ENCODE measurements at regions not wholly inside any gene's neighbourhood (a gene's known extent, or its start where the extent isn't known, plus 50 kb on each side); places are given as distances from the start of the nearest gene placed in this dataset.
"Not testable (repeated sequence)": the region's sequence is repeated elsewhere in the genome, so short reads cannot be mapped to it uniquely, and the experiment has no call there.

DNA sequence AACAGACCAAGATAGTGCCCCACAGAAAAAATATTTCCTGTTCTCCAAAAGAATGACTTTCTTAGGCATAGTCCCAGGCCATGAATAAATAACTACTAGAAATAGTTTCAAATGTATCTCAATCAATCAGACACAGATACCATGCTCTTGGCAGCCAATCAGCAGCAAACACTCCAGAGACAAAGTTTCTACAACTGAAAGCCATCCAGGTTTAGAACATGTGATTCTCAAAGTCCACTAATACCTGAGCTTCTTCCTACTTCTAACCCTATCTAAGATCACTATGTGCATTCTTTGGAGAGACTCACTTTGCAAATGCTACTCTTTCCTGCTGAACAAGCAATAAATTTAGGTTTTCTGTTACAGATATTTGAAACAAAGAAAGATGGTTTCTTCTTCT lies 425.8 kb upstream of the GRIN3A start:
- Mint-ChIP-seq H3K36me3 (ENCODE audit: low read depth) (no peaks in the 10 kb centered on the region), H3K9me3 (peaks cover 34% of the 10 kb centered on the region), H3K27ac (no peak overlapping the region), H3K4me1 (ENCODE audit: low read depth) (no peaks in the 10 kb centered on the region), H3K27me3 (ENCODE audit: insufficient read depth) (peaks cover 1% of the 10 kb centered on the region; the same call in 1 of the 2 replicates), H3K4me3 (no peak overlapping the region)
- no peak for DNase-seq
- TF ChIP-seq, protein P1, sequence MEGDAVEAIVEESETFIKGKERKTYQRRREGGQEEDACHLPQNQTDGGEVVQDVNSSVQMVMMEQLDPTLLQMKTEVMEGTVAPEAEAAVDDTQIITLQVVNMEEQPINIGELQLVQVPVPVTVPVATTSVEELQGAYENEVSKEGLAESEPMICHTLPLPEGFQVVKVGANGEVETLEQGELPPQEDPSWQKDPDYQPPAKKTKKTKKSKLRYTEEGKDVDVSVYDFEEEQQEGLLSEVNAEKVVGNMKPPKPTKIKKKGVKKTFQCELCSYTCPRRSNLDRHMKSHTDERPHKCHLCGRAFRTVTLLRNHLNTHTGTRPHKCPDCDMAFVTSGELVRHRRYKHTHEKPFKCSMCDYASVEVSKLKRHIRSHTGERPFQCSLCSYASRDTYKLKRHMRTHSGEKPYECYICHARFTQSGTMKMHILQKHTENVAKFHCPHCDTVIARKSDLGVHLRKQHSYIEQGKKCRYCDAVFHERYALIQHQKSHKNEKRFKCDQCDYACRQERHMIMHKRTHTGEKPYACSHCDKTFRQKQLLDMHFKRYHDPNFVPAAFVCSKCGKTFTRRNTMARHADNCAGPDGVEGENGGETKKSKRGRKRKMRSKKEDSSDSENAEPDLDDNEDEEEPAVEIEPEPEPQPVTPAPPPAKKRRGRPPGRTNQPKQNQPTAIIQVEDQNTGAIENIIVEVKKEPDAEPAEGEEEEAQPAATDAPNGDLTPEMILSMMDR (IDR thresholded peaks at IDR 0.05): no peak

DNA sequence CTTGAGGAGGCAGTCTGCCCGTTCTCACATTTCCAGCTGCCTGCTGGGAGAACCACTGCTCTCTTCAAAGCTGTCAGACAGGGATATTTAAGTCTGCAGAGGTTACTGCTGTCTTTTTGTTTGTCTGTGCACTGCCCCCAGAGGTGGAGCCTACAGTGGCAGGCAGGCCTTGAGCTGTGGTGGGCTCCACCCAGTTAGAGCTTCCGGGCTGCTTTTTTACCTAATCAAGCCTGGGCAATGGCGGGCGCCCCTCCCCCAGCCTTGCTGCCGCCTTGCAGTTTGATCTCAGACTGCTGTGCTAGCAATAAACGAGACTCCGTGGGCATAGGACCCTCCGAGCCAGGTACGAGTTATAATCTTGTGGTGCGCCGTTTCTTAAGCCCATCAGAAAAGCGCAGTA lies 414.6 kb upstream of the GRIN3A start:
- DNase-seq; H3K4me3 Mint-ChIP-seq; H3K4me1 Mint-ChIP-seq (ENCODE audit: low read depth); H3K36me3 Mint-ChIP-seq (ENCODE audit: low read depth); H3K27ac Mint-ChIP-seq; H3K27me3 Mint-ChIP-seq (ENCODE audit: insufficient read depth): not testable (repeated sequence)
- H3K9me3 Mint-ChIP-seq: peaks cover 33% of the 10 kb centered on the region

DNA sequence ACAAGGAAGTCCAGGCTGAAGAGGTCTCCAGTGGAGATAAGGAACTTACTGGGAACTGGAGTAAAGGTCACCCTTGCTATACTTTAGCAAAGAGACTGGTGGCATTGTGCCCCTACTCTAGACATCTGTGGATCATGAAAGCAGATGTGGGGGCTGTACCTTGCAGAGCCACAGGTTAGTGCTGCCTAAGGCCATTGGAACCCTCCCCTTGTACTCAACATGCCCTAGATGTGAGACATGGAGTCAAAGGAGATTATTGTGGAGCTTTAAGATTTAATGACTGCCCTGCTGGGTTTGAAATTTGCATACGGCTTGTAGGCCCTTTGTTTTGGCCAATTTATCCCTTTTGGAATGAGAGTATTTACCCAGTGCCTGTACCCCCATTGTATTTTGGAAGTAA lies 397.3 kb upstream of the GRIN3A start:
- Mint-ChIP-seq H3K9me3 (peaks cover 28% of the 10 kb centered on the region), H3K36me3 (ENCODE audit: low read depth) (no peaks in the 10 kb centered on the region; the same call in 1 of the 2 replicates), H3K4me3 (no peak overlapping the region), H3K4me1 (ENCODE audit: low read depth) (no peaks in the 10 kb centered on the region), H3K27ac (no peak overlapping the region), H3K27me3 (ENCODE audit: insufficient read depth) (no peaks in the 10 kb centered on the region)
- TF ChIP-seq, protein P1 (IDR thresholded peaks at IDR 0.05): no peak
- DNase-seq: no peak

DNA sequence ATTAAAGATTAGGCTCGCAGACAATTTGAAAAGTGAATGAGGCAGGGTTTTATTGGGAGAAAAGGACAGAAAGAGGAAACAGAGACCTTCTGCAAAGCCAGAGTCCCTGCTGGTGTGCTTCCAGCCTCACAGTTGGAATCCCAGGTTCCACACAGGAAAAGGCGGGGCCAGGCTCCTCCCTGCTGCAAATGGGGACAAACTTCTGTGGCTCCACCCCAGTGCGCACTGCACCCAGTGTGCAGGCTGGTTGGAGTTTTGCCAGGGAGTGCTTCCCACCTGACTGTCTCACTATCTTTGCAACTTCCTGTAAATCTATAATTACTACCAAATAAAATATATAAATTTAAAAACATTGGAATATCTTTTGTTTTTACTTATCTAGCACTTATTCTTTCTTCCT lies 386.0 kb upstream of the GRIN3A start:
- Mint-ChIP-seq H3K4me1 (ENCODE audit: low read depth) (no peaks in the 10 kb centered on the region), H3K36me3 (ENCODE audit: low read depth) (no peaks in the 10 kb centered on the region), H3K4me3 (no peak overlapping the region)

DNA sequence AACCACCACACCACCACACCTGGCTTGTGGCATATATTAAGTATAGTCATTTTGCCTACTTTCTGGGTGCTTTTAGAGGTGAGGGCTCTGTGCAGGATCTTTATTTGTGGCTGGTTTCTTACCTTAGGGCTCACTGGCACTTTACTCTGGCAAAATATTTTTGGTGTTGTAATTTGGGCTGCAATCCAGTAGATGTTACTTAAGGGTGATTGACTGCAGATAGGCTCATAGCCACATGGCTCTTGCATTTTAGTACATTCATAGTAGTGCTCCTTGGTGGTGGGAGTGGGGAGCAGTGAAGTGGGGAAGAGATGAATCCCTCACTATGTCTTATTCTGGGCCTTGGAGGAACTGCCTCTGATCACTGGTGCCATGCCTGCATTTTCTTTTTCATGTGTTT lies 376.1 kb upstream of the GRIN3A start:
- TF ChIP-seq, protein P1 (IDR thresholded peaks at IDR 0.05): no peak
- H3K27ac Mint-ChIP-seq: no peak overlapping the region
- H3K4me1 Mint-ChIP-seq (ENCODE audit: low read depth): no peaks in the 10 kb centered on the region
- peaks cover 55% of the 10 kb centered on the region for H3K9me3 Mint-ChIP-seq
- no peak for DNase-seq
- no peaks in the 10 kb centered on the region for H3K36me3 Mint-ChIP-seq (ENCODE audit: low read depth)
- no peak overlapping the region for H3K4me3 Mint-ChIP-seq
- H3K27me3 Mint-ChIP-seq (ENCODE audit: insufficient read depth): no peaks in the 10 kb centered on the region; the same call in 1 of the 2 replicates

More for the DNA sequence above, 386.0 kb upstream of the GRIN3A start:
- Mint-ChIP-seq H3K27me3 (ENCODE audit: insufficient read depth) (no peaks in the 10 kb centered on the region), H3K27ac (no peak overlapping the region), H3K9me3 (peaks cover 31% of the 10 kb centered on the region)
- DNase-seq: no peak
- TF ChIP-seq, protein P1 (IDR thresholded peaks at IDR 0.05): no peak

DNA sequence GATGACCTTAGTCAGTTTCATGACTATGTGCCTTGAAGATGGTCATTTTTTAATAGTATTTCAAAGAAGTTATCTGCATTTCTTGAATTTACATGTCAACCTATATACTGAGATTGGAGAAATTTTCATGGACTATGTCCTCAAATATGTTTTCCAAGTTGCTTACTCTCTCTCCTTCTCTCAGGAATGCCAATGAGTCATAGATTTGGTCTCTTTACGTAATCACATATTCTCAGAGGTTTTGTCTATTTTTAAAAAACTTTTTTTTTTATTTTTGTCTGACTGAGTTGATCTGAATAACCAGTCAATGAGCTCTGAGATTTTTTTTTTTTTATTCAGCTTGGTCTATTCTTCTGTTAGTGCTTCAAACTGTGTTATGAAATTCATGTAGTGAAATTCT lies 374.7 kb upstream of the GRIN3A start:
- TF ChIP-seq, protein P1 (IDR thresholded peaks at IDR 0.05): no peak
- Mint-ChIP-seq H3K36me3 (ENCODE audit: low read depth) (no peaks in the 10 kb centered on the region), H3K4me1 (ENCODE audit: low read depth) (no peaks in the 10 kb centered on the region), H3K27me3 (ENCODE audit: insufficient read depth) (no peaks in the 10 kb centered on the region), H3K4me3 (no peak overlapping the region), H3K9me3 (peaks cover 42% of the 10 kb centered on the region), H3K27ac (no peak overlapping the region)
- DNase-seq: no peak
